HuH-7 (cell line): ENCODE measurements at regions not wholly inside any gene's neighbourhood (a gene's known extent, or its start where the extent isn't known, plus 50 kb on each side); places are given as distances from the start of the nearest gene placed in this dataset.

ENCODE experiments used
- DNase-seq: peaks from one replicate; pipeline ENCODE4 v3.0.0; 2011; ENCODE audit warnings: low spot score

GRCh38 chr20:52864916-52865605, 107.1 kb upstream of the TSHZ2 start:
- DNase-seq: no peak

GRCh38 chr20:52859156-52859876, 112.8 kb upstream of the TSHZ2 start:
- DNase-seq: no peak

GRCh38 chr20:52852714-52853113, 119.4 kb upstream of the TSHZ2 start:
- no peak for DNase-seq

GRCh38 chr20:52847731-52848359, 124.3 kb upstream of the TSHZ2 start:
- DNase-seq: no peak

- DNase-seq: no peak
These were observed 125.0 kb upstream of the TSHZ2 start for GRCh38 chr20:52847029-52847660.

DNA sequence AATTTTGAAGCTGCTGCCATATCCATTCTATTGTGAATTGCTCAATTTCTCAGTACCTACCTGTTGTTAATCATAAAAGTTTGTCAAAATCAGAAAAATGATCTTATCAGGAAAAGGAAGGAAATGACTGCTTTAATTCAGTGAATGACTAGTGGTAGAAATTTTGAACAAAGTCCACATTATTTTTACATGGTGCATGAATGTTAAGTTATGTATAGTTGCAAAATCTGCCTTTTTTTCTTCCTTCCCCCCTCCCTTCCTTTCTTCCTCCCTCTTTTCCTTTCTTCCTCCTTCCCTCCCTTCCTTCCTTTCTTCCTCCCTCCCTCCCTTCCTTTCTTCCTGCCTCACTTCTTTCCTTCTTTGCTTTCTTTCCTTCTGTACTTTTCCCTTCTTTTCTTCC, 127.1 kb upstream of the TSHZ2 start:
- no peak for DNase-seq

DNA sequence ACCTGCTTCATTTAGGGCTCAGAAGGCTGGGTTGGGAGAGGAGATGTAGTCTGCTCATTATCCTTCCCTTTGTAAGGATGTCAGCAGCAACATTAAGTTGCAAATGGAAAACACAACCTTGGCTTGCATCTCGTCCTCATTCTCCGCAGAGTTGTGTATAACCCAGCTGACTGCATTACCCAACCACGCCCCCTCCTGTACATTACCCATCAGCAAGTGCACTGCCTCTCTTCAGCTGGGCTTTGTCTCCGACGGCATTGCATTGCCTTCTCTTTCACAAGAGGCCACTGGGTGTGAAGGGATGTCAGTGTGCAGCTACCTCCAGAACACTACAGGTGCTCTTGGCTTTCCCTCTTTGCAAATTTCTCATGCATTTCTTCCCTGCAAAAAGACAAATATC, 128.7 kb upstream of the TSHZ2 start:
- no peak for DNase-seq

DNA sequence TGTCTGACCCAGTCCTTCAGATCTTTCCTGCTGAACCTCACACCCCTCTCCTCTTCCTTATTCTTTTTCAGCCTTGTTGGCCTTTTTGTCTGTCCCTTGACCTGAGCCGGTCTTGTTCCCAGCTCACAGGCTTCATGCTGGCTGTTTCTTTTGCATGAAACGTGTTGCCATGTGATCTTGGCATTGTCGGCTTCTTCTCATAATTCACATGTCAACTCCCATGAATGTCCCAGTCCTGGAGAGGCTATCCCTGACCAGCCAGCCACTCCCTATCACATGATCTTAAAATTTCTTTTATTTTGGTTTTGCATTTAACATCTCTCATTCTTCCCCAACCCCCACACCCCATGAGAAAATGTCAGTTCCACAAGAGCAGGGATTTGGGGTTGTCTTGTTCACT, 131.2 kb upstream of the TSHZ2 start:
- no peak for DNase-seq

DNA sequence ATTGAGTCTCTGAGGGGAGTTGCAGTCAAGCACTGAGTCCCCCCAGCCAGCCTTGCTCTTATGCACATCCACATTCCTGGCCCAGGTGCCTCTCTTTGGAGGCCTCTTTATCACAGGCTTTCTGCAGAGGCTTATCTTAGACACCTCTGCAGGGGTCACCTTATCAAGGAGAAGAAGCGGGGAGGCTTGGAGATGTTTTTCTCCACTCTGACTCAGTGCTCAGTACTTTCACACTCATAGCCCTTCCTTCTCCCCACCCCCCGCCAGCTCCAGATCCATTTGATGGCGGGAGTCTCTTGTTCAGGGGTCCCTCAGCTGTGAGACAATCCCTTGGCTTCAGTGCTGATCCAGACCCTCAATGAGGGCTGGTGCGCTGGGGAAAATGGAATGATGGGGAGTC, 132.1 kb upstream of the TSHZ2 start:
- no peak for DNase-seq

DNA sequence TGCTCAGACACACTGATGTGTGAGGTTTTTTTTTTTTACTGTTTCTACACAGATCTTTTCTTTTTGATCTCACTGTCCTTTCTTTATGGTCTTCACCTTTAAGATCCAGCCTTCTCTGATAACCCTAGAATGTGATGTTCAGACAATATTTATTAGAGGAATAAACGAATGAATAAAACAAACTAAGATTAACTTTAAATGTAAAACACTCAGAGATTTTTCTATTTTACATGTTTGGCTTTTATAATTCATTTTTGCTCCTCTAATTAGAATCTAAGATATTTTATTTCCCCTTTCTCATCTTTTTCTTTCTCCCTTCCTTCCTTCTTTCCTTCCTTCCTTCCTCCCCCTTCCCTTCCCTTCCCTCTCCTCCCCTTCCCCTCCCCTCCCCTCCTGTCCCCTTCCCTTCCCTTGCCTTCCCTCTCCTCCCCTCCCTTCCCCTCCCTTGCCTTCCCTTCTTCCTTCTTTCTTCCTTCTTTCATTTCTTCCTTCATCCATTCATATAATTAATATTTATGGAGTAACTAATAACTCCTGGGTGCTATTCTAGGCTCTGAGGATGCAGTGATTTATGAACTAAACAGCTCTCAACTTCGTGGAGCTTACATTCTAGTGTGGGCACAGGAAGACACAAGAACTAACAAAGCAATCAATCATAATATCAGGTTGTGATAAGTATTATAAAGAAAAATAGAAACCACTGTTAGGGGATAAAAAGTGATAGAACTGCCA, 133.5 kb upstream of the TSHZ2 start:
- DNase-seq: no peak

GRCh38 chr20:52837378-52837777, 134.8 kb upstream of the TSHZ2 start:
- DNase-seq: no peak

- no peak for DNase-seq
These were observed 138.3 kb upstream of the TSHZ2 start for GRCh38 chr20:52833901-52834300.

GRCh38 chr20:52832151-52832774, 139.9 kb upstream of the TSHZ2 start:
- DNase-seq: no peak

- no peak for DNase-seq
These were observed 141.6 kb upstream of the TSHZ2 start for GRCh38 chr20:52830598-52830997.

DNA sequence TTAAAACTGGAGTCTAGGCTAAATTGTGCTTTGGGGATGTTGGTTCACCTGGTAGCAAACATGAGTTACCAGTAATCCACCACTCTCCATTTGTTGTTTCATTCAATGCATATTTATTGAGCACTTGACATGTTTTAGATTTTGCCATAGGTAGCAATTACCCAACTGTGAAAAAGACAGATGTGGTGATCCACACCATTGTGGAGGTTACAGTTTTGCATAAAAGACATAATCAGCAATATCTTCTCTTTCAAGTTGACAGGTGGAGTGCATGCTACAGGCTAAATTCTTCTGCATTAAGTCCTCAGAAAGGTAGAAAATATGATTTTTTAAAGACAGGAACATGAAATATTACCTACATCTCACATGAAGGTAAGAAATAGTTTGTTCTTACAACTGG, 143.0 kb upstream of the TSHZ2 start:
- DNase-seq: no peak

DNA sequence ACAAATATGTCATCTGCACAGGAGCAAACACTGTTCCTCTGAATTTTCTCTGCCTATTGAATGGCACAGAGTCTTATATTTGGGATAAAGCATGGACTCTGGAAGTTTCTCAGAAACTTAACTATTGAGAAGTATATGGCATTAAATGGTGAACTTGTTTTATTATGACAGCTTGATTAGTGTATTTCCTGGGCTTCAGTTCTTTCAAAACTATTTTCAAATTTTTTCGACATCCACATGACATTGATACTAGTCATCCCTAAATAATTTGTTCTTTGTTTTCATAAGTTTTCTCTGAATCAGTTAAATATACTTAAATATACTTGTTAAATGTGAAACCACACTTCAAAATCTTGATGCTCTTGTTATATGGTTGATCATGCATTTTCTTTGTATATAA, 144.0 kb upstream of the TSHZ2 start:
- no peak for DNase-seq

DNA sequence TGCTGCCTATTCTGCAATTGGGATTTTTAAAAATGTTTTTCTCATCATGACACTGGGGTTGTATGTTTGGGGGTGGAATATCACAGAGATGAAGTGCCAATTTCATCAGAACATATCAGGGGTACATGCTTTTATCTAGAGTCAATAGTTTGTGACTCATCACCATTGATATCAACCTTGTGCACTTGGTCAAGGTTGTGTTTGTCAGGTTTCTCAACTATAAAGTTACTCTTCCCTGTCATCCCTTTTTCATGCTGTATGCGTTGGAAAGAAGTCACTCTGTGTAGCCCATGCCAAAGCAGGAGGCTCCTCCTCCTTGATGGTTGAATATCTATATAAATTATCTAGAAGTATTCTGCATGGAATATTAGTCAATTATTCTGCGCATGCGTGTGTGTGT, 145.4 kb upstream of the TSHZ2 start:
- no peak for DNase-seq

GRCh38 chr20:52826321-52826720, 145.8 kb upstream of the TSHZ2 start:
- DNase-seq: no peak

GRCh38 chr20:52824494-52825216, 147.5 kb upstream of the TSHZ2 start:
- DNase-seq: no peak

DNA sequence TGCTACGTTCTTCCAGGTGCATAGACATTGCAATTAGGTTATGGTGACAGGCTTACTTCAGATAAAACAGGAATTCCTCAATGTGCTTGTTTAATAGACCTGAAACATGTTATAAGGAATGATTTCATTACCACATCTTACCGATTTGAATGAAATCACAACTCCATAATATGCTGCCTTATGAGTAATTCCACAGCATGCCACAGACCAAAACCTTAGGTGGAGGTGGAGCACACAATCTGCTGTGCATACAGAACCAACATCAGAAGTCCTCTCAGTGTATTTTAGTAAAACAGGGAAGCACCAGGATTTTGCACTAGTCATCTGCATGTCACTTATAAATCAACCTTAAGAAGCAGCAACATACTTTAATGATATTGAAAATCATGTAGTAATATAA, 148.9 kb upstream of the TSHZ2 start:
- DNase-seq: no peak

- no peak for DNase-seq
These were observed 151.4 kb upstream of the TSHZ2 start for GRCh38 chr20:52820641-52821292.
